Gastroesophageal sphincter (tissue), 4 donors: ENCODE measurements at regions not wholly inside any gene's neighbourhood (a gene's known extent, or its start where the extent isn't known, plus 50 kb on each side); places are given as distances from the start of the nearest gene placed in this dataset.

Experiments used
- ATAC-seq: fragments of 150-250 bp; one replicate; pipeline ENCODE4 v1.9.1; 2016; ENCODE audit warnings: mild to moderate bottlenecking, moderate library complexity
- H3K27ac ChIP-seq, 4 donors: fragments of 200-600 bp; sonication (generic) in 3 of 4; 1 replicate in 3 of 4; 2 replicates in 1 of 4; pipeline ENCODE4 v1.5.1; 2016 to 2019
- H3K27me3 ChIP-seq: fragments of 200-600 bp; sonication (generic); one replicate; pipeline ENCODE4 v1.5.1; 2019
- H3K36me3 ChIP-seq, 2 donors: fragments of 200-600 bp; sonication (generic); one replicate each; pipeline ENCODE4 v1.5.1; 2019; ENCODE audit warnings: control low read depth in 1 of 2
- H3K4me1 ChIP-seq, 3 donors: fragments of 200-600 bp; sonication (generic); 1 replicate in 2 of 3; 2 replicates in 1 of 3; pipeline ENCODE4 v1.5.1; 2016 to 2019; ENCODE audit warnings: control low read depth in 2 of 3
- H3K4me3 ChIP-seq, 2 donors: fragments of 200-600 bp; sonication (generic); one replicate each; pipeline ENCODE4 v1.5.1; 2019; ENCODE audit warnings: mild to moderate bottlenecking in 1 of 2, moderate library complexity in 1 of 2
- H3K9me3 ChIP-seq, 3 donors: fragments of 200-600 bp; sonication (generic); one replicate each; pipeline ENCODE4 v1.5.1; 2017 to 2019; ENCODE audit warnings: control low read depth in 2 of 3
- CTCF ChIP-seq, 4 experiments: fragments of 200-600 bp in 2 of 4; fragments of 450-650 bp in 2 of 4; sonication (generic) in 1 of 4; IDR thresholded peaks; one replicate each; pipeline ENCODE4 v1.5.1; 2017 to 2019; ENCODE audit warnings: antibody characterized with exemption in 4 of 4, mild to moderate bottlenecking in 2 of 4, moderate library complexity in 2 of 4
- EP300 ChIP-seq: sonication (generic); formaldehyde crosslinking; IDR thresholded peaks from one replicate; pipeline ENCODE4 v1.6.1; 2017; ENCODE audit warnings: antibody characterized with exemption, mild to moderate bottlenecking
- POLR2A ChIP-seq, 2 donors: fragments of 450-650 bp; IDR thresholded peaks; one replicate each; pipeline ENCODE4 v1.6.1; 2017; ENCODE audit warnings: antibody characterized with exemption in 2 of 2, mild to moderate bottlenecking in 2 of 2, moderate library complexity in 1 of 2
- POLR2AphosphoS5 ChIP-seq: sonication (generic); formaldehyde crosslinking; IDR thresholded peaks from one replicate; pipeline ENCODE4 v1.6.1; 2017; ENCODE audit warnings: antibody characterized with exemption
- WGBS, 2 donors: methylation state at CpG; one replicate each; pipeline ENCODE4 v1.1.5; 2018; ENCODE audit warnings: low coverage in 1 of 2; 5-methylcytosine and 5-hydroxymethylcytosine counted together

- H3K4me1 ChIP-seq: peaks cover 0 to 20% (median 9%) of the 10 kb centered on the region in 3 donors
- peaks cover 95% of the 10 kb centered on the region for H3K27me3 ChIP-seq
- no peaks in the 10 kb centered on the region for H3K36me3 ChIP-seq
- peak overlapping the region in 1 of 2 donors; percentile 19 for H3K4me3 ChIP-seq
- no peak for ATAC-seq
- no peak overlapping the region for H3K27ac ChIP-seq
- TF ChIP-seq POLR2AphosphoS5: no peak
- no peak for TF ChIP-seq POLR2A (IDR thresholded peaks at IDR 0.05)
- no peak for TF ChIP-seq CTCF (IDR thresholded peaks at IDR 0.05)
- no peak for TF ChIP-seq EP300
- 13% methylated on average over 6 of the region's 45 CpGs; no CpG with 5 or more reads in 1 of the 2 donors for WGBS, 2 donors
- H3K9me3 ChIP-seq: no peaks in the 10 kb centered on the region
Measured at GRCh38 chr10:42932735-42933447, 144.0 kb upstream of the RET start.

GRCh38 chr10:42933448-42934340 is 143.2 kb upstream of the RET start:
- TF ChIP-seq EP300 (no peak), POLR2A (IDR thresholded peaks at IDR 0.05) (no peak), CTCF (IDR thresholded peaks at IDR 0.05) (no peak), POLR2AphosphoS5 (no peak)
- peaks cover 0 to 20% (median 9%) of the 10 kb centered on the region in 3 donors for H3K4me1 ChIP-seq
- no peak overlapping the region for H3K27ac ChIP-seq
- no peaks in the 10 kb centered on the region for H3K9me3 ChIP-seq
- 5 to 7% methylated on average over 4 to 10 of the region's 57 CpGs for WGBS, 2 donors
- H3K27me3 ChIP-seq: peaks cover 95% of the 10 kb centered on the region
- H3K4me3 ChIP-seq: peak overlapping the region in 1 of 2 donors; percentile 19
- H3K36me3 ChIP-seq: no peaks in the 10 kb centered on the region
- peak; percentile 35 for ATAC-seq

- H3K4me1 ChIP-seq: peaks cover 0 to 20% (median 9%) of the 10 kb centered on the region in 3 donors
- no peaks in the 10 kb centered on the region for H3K36me3 ChIP-seq
- H3K4me3 ChIP-seq: no peak overlapping the region
- TF ChIP-seq POLR2AphosphoS5: no peak
- H3K27ac ChIP-seq: no peak overlapping the region
- H3K9me3 ChIP-seq: no peaks in the 10 kb centered on the region
- H3K27me3 ChIP-seq: peaks cover 88% of the 10 kb centered on the region
- no CpG with 5 or more reads among the region's 8 CpGs for WGBS, 2 donors
- ATAC-seq: peak; percentile 11
Measured at GRCh38 chr10:42934351-42934811, 142.5 kb upstream of the RET start.

GRCh38 chr10:42934842-42935241 is 142.0 kb upstream of the RET start:
- TF ChIP-seq POLR2AphosphoS5 (no peak), EP300 (no peak), POLR2A (IDR thresholded peaks at IDR 0.05) (no peak), CTCF (IDR thresholded peaks at IDR 0.05) (no peak)
- WGBS, 2 donors: 86% methylated on average over 3 of the region's 3 CpGs; no CpG with 5 or more reads in 1 of the 2 donors
- H3K27me3 ChIP-seq: peaks cover 88% of the 10 kb centered on the region

GRCh38 chr10:42935466-42935865 is 141.4 kb upstream of the RET start:
- Histone ChIP-seq H3K27me3 (peaks cover 88% of the 10 kb centered on the region), H3K4me3 (no peak overlapping the region), H3K4me1 (peaks cover 0 to 20% (median 9%) of the 10 kb centered on the region in 3 donors), H3K9me3 (no peaks in the 10 kb centered on the region), H3K27ac (no peak overlapping the region), H3K36me3 (no peaks in the 10 kb centered on the region)
- WGBS, 2 donors: 87 to 91% methylated on average over 6 to 7 of the region's 8 CpGs
- TF ChIP-seq POLR2A (IDR thresholded peaks at IDR 0.05): no peak
- no peak for TF ChIP-seq EP300
- no peak for TF ChIP-seq CTCF (IDR thresholded peaks at IDR 0.05)
- no peak for TF ChIP-seq POLR2AphosphoS5
- ATAC-seq: no peak

More at GRCh38 chr10:42934842-42935241, 142.0 kb upstream of the RET start:
- no peak for ATAC-seq
- Histone ChIP-seq H3K4me3 (no peak overlapping the region), H3K36me3 (no peaks in the 10 kb centered on the region), H3K27ac (no peak overlapping the region), H3K9me3 (no peaks in the 10 kb centered on the region), H3K4me1 (peaks cover 0 to 20% (median 9%) of the 10 kb centered on the region in 3 donors)
